ENCODE measurements at regions not wholly inside any gene's neighbourhood (a gene's known extent, or its start where the extent isn't known, plus 50 kb on each side); places are given as distances from the start of the nearest gene placed in this dataset.
"Not testable (repeated sequence)": the region's sequence is repeated elsewhere in the genome, so short reads cannot be mapped to it uniquely, and the experiment has no call there.

DNA sequence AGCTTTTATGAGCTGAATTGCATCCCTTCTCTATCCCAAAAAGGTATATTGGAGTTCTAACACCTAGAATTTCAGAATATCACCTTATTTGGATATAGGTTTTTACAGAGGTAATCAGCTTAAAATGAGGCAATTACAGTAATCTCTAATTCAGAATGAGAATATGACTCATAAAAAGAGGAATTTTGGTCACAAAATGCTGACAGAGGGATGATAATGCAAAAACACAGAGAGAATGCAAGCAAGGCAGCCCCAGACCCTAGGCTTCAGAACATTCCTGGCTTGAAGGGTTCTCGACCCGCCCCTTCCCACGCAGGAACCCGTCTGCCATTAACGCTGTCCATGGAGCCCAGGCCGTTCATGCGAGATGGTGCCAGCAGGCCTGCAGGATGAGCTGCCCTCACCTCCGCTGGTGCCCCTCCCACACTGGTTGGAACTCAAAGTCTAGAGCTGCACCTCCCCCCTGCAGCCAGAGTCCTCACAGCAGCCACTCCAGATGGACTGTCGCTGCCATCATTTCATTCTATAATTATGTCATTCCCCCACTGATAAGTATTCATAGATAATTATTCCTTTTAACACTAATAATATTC lies 1173.4 kb upstream of the ACO1 start:
- no peaks in the 10 kb centered on the region for H3K4me1 ChIP-seq (ENCODE audit: control insufficient read depth, low read length)
- no peaks in the 10 kb centered on the region for H3K36me3 ChIP-seq (ENCODE audit: control insufficient read depth, low read length)
- no peaks in the 10 kb centered on the region for H3K9me2 ChIP-seq (replicated peaks; ENCODE audit: control insufficient read depth, low read length)
- H3K4me2 ChIP-seq (ENCODE audit: low read length), result no peak overlapping the region
- no peaks in the 10 kb centered on the region for H3K27me3 ChIP-seq (ENCODE audit: control insufficient read depth, low read length)
- no peaks in the 10 kb centered on the region for H3K9me3 ChIP-seq (ENCODE audit: control insufficient read depth, insufficient read depth, low read length)
- no peak overlapping the region for H3K4me3 ChIP-seq (ENCODE audit: low read length)
- no peak overlapping the region for H3K27ac ChIP-seq (ENCODE audit: low read depth, low read length)
- H3F3A ChIP-seq (ENCODE audit: control insufficient read depth, insufficient read depth), result no peaks in the 10 kb centered on the region
- TF ChIP-seq EZH2phosphoT487 (IDR thresholded peaks at IDR 0.05; ENCODE audit: borderline replicate concordance, low read length), result no peak
- TF ChIP-seq, protein P1, sequence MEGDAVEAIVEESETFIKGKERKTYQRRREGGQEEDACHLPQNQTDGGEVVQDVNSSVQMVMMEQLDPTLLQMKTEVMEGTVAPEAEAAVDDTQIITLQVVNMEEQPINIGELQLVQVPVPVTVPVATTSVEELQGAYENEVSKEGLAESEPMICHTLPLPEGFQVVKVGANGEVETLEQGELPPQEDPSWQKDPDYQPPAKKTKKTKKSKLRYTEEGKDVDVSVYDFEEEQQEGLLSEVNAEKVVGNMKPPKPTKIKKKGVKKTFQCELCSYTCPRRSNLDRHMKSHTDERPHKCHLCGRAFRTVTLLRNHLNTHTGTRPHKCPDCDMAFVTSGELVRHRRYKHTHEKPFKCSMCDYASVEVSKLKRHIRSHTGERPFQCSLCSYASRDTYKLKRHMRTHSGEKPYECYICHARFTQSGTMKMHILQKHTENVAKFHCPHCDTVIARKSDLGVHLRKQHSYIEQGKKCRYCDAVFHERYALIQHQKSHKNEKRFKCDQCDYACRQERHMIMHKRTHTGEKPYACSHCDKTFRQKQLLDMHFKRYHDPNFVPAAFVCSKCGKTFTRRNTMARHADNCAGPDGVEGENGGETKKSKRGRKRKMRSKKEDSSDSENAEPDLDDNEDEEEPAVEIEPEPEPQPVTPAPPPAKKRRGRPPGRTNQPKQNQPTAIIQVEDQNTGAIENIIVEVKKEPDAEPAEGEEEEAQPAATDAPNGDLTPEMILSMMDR (IDR thresholded peaks at IDR 0.05; ENCODE audit: low read depth, low read length, poor library complexity, severe bottlenecking), result no peak
- no peaks in the 10 kb centered on the region for H4K20me1 ChIP-seq (ENCODE audit: control insufficient read depth, insufficient read depth, low read depth, low read length)
- no peaks in the 10 kb centered on the region for H3K79me2 ChIP-seq (ENCODE audit: control insufficient read depth, low read length)

GRCh38 chr9:31229976-31230375 lies 1154.5 kb upstream of the ACO1 start:
- not testable (repeated sequence) for H3K27me3 ChIP-seq (ENCODE audit: control insufficient read depth, low read length); H4K20me1 ChIP-seq (ENCODE audit: control insufficient read depth, insufficient read depth, low read depth, low read length); H3K27ac ChIP-seq (ENCODE audit: low read depth, low read length); H3K36me3 ChIP-seq (ENCODE audit: control insufficient read depth, low read length); H3K79me2 ChIP-seq (ENCODE audit: control insufficient read depth, low read length); H3K4me2 ChIP-seq (ENCODE audit: low read length); H3F3A ChIP-seq (ENCODE audit: control insufficient read depth, insufficient read depth); H3K9me2 ChIP-seq (replicated peaks; ENCODE audit: control insufficient read depth, low read length); H3K9me3 ChIP-seq (ENCODE audit: control insufficient read depth, insufficient read depth, low read length); H3K4me3 ChIP-seq (ENCODE audit: low read length); H3K4me1 ChIP-seq (ENCODE audit: control insufficient read depth, low read length)

- Histone ChIP-seq H3K79me2 (ENCODE audit: control insufficient read depth, low read length) (no peaks in the 10 kb centered on the region), H3K36me3 (ENCODE audit: control insufficient read depth, low read length) (no peaks in the 10 kb centered on the region), H4K20me1 (ENCODE audit: control insufficient read depth, insufficient read depth, low read depth, low read length) (no peaks in the 10 kb centered on the region), H3K27ac (ENCODE audit: low read depth, low read length) (no peak overlapping the region), H3K4me2 (ENCODE audit: low read length) (no peak overlapping the region), H3K27me3 (ENCODE audit: control insufficient read depth, low read length) (no peaks in the 10 kb centered on the region), H3K9me3 (ENCODE audit: control insufficient read depth, insufficient read depth, low read length) (no peaks in the 10 kb centered on the region), H3F3A (ENCODE audit: control insufficient read depth, insufficient read depth) (no peaks in the 10 kb centered on the region), H3K4me3 (ENCODE audit: low read length) (no peak overlapping the region), H3K4me1 (ENCODE audit: control insufficient read depth, low read length) (no peaks in the 10 kb centered on the region), H3K9me2 (replicated peaks; ENCODE audit: control insufficient read depth, low read length) (no peaks in the 10 kb centered on the region)
- no peak for TF ChIP-seq EZH2phosphoT487 (IDR thresholded peaks at IDR 0.05; ENCODE audit: borderline replicate concordance, low read length)
- TF ChIP-seq, protein P1 (IDR thresholded peaks at IDR 0.05; ENCODE audit: low read depth, low read length, poor library complexity, severe bottlenecking), result no peak
Measured at GRCh38 chr9:31232485-31232884, 1152.0 kb upstream of the ACO1 start.

DNA sequence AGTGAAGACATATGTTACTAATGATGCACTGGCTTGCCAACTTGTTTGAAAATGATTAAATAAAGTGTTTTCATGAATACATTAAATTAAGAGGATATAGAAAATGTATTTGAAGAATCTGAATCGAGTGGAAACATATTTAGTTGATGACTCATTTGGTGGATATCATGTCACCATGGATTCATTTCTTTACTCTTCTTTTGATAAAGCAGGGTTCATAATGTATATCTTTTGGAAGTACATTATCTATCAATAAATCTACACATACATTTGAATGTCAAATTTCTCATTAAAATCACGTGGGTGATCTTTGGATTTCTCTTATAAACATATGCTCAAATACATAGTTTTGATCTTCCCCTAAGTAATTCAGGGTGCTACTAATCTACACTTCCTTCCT lies 1148.1 kb upstream of the ACO1 start:
- Histone ChIP-seq H3F3A (ENCODE audit: control insufficient read depth, insufficient read depth) (no peaks in the 10 kb centered on the region), H4K20me1 (ENCODE audit: control insufficient read depth, insufficient read depth, low read depth, low read length) (no peaks in the 10 kb centered on the region), H3K79me2 (ENCODE audit: control insufficient read depth, low read length) (no peaks in the 10 kb centered on the region), H3K4me2 (ENCODE audit: low read length) (no peak overlapping the region), H3K4me3 (ENCODE audit: low read length) (no peak overlapping the region), H3K9me3 (ENCODE audit: control insufficient read depth, insufficient read depth, low read length) (no peaks in the 10 kb centered on the region), H3K27me3 (ENCODE audit: control insufficient read depth, low read length) (no peaks in the 10 kb centered on the region), H3K27ac (ENCODE audit: low read depth, low read length) (no peak overlapping the region), H3K4me1 (ENCODE audit: control insufficient read depth, low read length) (no peaks in the 10 kb centered on the region), H3K36me3 (ENCODE audit: control insufficient read depth, low read length) (no peaks in the 10 kb centered on the region), H3K9me2 (replicated peaks; ENCODE audit: control insufficient read depth, low read length) (no peaks in the 10 kb centered on the region)
- TF ChIP-seq, protein P1 (IDR thresholded peaks at IDR 0.05; ENCODE audit: low read depth, low read length, poor library complexity, severe bottlenecking), result no peak
- TF ChIP-seq EZH2phosphoT487 (IDR thresholded peaks at IDR 0.05; ENCODE audit: borderline replicate concordance, low read length), result no peak

All from DOHH2 (cell line).